PC-9 (cell line): ENCODE measurements at regions not wholly inside any gene's neighbourhood (a gene's known extent, or its start where the extent isn't known, plus 50 kb on each side); places are given as distances from the start of the nearest gene placed in this dataset.

ENCODE experiments used
- BruUV-seq: library from RNA; stranded (reverse); fragments of 400-500 nt; replicated peaks from 2 replicates; lab custom pipeline; 2021; lab: Mats Ljungman, UMichigan
- CTCF ChIA-PET: fragments of 300-600 bp; sonication (Branson Sonifier 250); formaldehyde crosslinking; loops from one replicate; lab custom pipeline; 2022; ENCODE audit warnings: antibody characterized with exemption; lab: Charles Lee
- POLR2A ChIA-PET: fragments of 300-600 bp; sonication (Branson Sonifier 250); formaldehyde crosslinking; loops from one replicate; lab custom pipeline; 2022; ENCODE audit warnings: antibody characterized with exemption; ENCODE audit not compliant: unreplicated experiment; lab: Charles Lee
- DNase-seq, 2 experiments: peaks; one replicate each; pipeline versions ENCODE4 v3.0.0 to v3.0.0-alpha.2; 2015 to 2022; ENCODE audit warnings: mixed read lengths in 1 of 2
- H2AFZ ChIP-seq: fragments of 200-600 bp; sonication (generic); 2 replicates; pipeline ENCODE4 v1.8.1; 2017; ENCODE audit warnings: antibody characterized with exemption
- H3F3A ChIP-seq: fragments of 200-600 bp; sonication (generic); 2 replicates; pipeline ENCODE4 v1.8.1; 2017; ENCODE audit warnings: antibody characterized with exemption, mild to moderate bottlenecking, low read depth; ENCODE audit not compliant: insufficient read depth
- H3K27ac ChIP-seq: fragments of 200-600 bp; sonication (generic); 2 replicates; pipeline ENCODE4 v1.6.1; 2016; ENCODE audit warnings: mixed run types
- H3K27me3 ChIP-seq: fragments of 200-600 bp; sonication (generic); 2 replicates; pipeline ENCODE4 v1.6.1; 2016; ENCODE audit warnings: low read depth, mixed run types; ENCODE audit not compliant: insufficient read depth
- H3K36me3 ChIP-seq: fragments of 200-600 bp; sonication (generic); 2 replicates; pipeline ENCODE4 v1.6.1; 2016; ENCODE audit warnings: low read depth, mixed run types
- H3K4me1 ChIP-seq: fragments of 200-600 bp; sonication (generic); replicated peaks from 2 replicates; pipeline ENCODE4 v1.6.1; 2016; ENCODE audit warnings: mixed run types; ENCODE audit not compliant: insufficient read depth
- H3K4me2 ChIP-seq: fragments of 200-600 bp; sonication (generic); 2 replicates; pipeline ENCODE4 v1.6.1; 2017; ENCODE audit warnings: mixed run types
- H3K4me3 ChIP-seq: fragments of 200-600 bp; sonication (generic); 2 replicates; pipeline ENCODE4 v1.6.1; 2016; ENCODE audit warnings: mixed run types
- H3K79me2 ChIP-seq: fragments of 200-600 bp; sonication (generic); 2 replicates; pipeline ENCODE4 v1.6.1; 2017; ENCODE audit warnings: low read depth, mixed run types
- H3K9me2 ChIP-seq: fragments of 200-600 bp; sonication (generic); 2 replicates; pipeline ENCODE4 v1.8.1; 2017; ENCODE audit warnings: mild to moderate bottlenecking; ENCODE audit not compliant: insufficient read depth
- H3K9me3 ChIP-seq: fragments of 200-600 bp; sonication (generic); 2 replicates; pipeline ENCODE4 v1.8.1; 2016; ENCODE audit warnings: low read depth; ENCODE audit not compliant: insufficient read depth
- H4K20me1 ChIP-seq: fragments of 200-600 bp; sonication (generic); 2 replicates; pipeline ENCODE4 v1.8.1; 2017; ENCODE audit not compliant: insufficient read depth
- CTCF ChIP-seq: fragments of 200-600 bp; sonication (generic); conservative IDR thresholded peaks from 2 replicates; pipeline ENCODE4 v1.6.1; 2017; ENCODE audit warnings: mixed run types, antibody characterized with exemption, mild to moderate bottlenecking, moderate library complexity
- EZH2 ChIP-seq: fragments of 200-600 bp; sonication (generic); IDR thresholded peaks from 2 replicates; pipeline ENCODE4 v1.8.0; 2017; ENCODE audit warnings: antibody characterized with exemption, low read depth
- intact Hi-C: fragments of 100-400 bp; cut with micrococcal nuclease; formaldehyde crosslinking; loops from one replicate; pipeline ENCODE4 v1.10.0; 2022; ENCODE audit not compliant: unreplicated experiment

DNA sequence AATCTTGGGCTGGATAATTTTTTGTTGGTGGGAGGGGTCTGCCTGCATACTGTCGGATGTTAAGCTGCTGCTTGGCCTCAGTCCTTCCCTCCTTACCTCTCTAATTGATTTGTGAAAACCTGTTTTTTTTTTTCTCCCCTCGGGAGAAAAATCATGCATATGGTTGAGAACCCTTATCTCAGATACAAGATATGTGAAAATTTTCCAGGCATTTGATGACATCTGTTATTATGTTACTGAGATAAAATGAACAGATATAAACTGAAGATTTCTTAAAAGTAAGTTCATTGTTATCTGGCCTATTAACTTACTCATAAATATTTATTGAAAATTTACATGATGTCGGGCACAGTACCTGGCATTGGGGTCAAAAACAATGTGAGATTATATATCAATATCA lies 1375.7 kb downstream of the PCDH9 start:
- H3K4me3 ChIP-seq: no peak overlapping the region
- no peaks in the 10 kb centered on the region for H3K4me1 ChIP-seq
- no peaks in the 10 kb centered on the region for H3F3A ChIP-seq
- POLR2A ChIA-PET: no interaction called here
- CTCF ChIA-PET: no interaction called here
- H3K27ac ChIP-seq: no peak overlapping the region
- no peaks in the 10 kb centered on the region for H4K20me1 ChIP-seq
- DNase-seq: no peak
- H3K9me3 ChIP-seq: no peaks in the 10 kb centered on the region
- no peaks in the 10 kb centered on the region for H3K27me3 ChIP-seq
- no peak overlapping the region for H2AFZ ChIP-seq
- H3K4me2 ChIP-seq: no peak overlapping the region
- no peaks in the 10 kb centered on the region for H3K36me3 ChIP-seq
- no TSS peak for BruUV-seq
- TF ChIP-seq CTCF (no peak), EZH2 (no peak)
- no peaks in the 10 kb centered on the region for H3K79me2 ChIP-seq
- H3K9me2 ChIP-seq: no peaks in the 10 kb centered on the region
- intact Hi-C loops: no loop called here

DNA sequence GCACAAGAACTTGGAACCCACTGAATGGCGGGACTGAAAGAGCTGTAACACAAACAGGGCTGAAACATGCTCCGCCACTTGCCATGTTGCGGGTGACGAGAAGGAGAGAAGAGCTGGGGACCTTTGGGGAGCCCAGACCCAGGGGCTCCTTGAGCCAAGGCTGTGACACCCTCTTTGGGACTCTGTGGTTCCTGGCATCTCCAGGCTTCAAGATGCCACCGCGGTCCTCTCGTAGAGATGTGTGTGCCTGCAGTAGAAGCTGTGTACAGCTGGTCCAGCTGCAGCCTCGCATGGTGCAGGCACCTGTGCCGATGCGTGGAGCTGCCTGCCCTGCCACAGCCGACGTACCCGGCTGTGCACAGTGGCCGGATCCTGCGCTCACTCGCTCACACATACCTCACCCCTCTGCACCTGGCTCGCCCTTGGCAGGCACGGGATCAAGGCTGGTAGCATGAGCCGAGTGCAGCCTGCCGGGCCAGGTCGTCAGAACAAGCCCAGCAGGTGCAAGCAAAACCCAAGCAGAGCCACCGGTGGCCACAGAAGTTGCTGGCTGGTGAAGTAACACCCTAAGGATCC lies 1385.8 kb downstream of the PCDH9 start:
- Histone ChIP-seq H3F3A (no peaks in the 10 kb centered on the region), H3K9me2 (no peaks in the 10 kb centered on the region), H3K4me3 (no peak overlapping the region), H3K4me1 (no peaks in the 10 kb centered on the region), H2AFZ (no peak overlapping the region), H3K36me3 (no peaks in the 10 kb centered on the region), H3K27me3 (no peaks in the 10 kb centered on the region), H3K27ac (no peak overlapping the region), H4K20me1 (no peaks in the 10 kb centered on the region), H3K9me3 (no peaks in the 10 kb centered on the region), H3K79me2 (no peaks in the 10 kb centered on the region), H3K4me2 (no peak overlapping the region)
- TF ChIP-seq CTCF: no peak
- TF ChIP-seq EZH2: no peak
- no TSS peak for BruUV-seq
- intact Hi-C loops: no loop called here
- POLR2A ChIA-PET: no interaction called here
- DNase-seq: no peak
- CTCF ChIA-PET: no interaction called here

GRCh38 chr13:65843314-65843731 lies 1386.8 kb downstream of the PCDH9 start:
- TF ChIP-seq EZH2: no peak
- TF ChIP-seq CTCF: no peak
- H2AFZ ChIP-seq: no peak overlapping the region
- H3K4me2 ChIP-seq: no peak overlapping the region
- no peaks in the 10 kb centered on the region for H3K4me1 ChIP-seq
- no peaks in the 10 kb centered on the region for H4K20me1 ChIP-seq
- H3K36me3 ChIP-seq: no peaks in the 10 kb centered on the region
- ChIA-PET CTCF (no interaction called here), POLR2A (no interaction called here)
- no peaks in the 10 kb centered on the region for H3K79me2 ChIP-seq
- BruUV-seq: no TSS peak
- H3K4me3 ChIP-seq: no peak overlapping the region
- H3K9me3 ChIP-seq: no peaks in the 10 kb centered on the region
- no peaks in the 10 kb centered on the region for H3F3A ChIP-seq
- H3K27ac ChIP-seq: no peak overlapping the region
- no peaks in the 10 kb centered on the region for H3K9me2 ChIP-seq
- H3K27me3 ChIP-seq: no peaks in the 10 kb centered on the region
- no peak for DNase-seq
- intact Hi-C loops: no loop called here
